ENCODE measurements at regions not wholly inside any gene's neighbourhood (a gene's known extent, or its start where the extent isn't known, plus 50 kb on each side); places are given as distances from the start of the nearest gene placed in this dataset.

DNA sequence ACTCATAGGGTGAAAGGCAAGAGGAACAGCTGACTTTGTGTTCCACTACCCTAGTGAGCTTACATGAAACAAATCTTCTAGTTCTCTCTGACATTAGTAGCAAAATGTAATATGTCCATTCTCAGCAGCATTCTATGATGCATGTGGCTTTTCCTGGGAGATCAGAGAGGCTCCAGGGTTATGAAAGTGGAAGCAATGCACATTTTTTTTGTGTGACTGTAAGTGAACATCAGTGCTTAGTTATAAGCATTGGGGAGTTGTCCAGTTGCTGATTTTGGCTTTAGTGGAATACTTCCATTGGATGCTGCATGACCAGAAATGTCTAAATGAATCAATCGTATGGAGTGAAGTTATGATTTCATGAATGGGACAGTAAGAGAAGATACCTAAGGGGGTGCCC, 255.9 kb downstream of the FAT3 start:
- TF ChIP-seq, protein P1, sequence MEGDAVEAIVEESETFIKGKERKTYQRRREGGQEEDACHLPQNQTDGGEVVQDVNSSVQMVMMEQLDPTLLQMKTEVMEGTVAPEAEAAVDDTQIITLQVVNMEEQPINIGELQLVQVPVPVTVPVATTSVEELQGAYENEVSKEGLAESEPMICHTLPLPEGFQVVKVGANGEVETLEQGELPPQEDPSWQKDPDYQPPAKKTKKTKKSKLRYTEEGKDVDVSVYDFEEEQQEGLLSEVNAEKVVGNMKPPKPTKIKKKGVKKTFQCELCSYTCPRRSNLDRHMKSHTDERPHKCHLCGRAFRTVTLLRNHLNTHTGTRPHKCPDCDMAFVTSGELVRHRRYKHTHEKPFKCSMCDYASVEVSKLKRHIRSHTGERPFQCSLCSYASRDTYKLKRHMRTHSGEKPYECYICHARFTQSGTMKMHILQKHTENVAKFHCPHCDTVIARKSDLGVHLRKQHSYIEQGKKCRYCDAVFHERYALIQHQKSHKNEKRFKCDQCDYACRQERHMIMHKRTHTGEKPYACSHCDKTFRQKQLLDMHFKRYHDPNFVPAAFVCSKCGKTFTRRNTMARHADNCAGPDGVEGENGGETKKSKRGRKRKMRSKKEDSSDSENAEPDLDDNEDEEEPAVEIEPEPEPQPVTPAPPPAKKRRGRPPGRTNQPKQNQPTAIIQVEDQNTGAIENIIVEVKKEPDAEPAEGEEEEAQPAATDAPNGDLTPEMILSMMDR (IDR thresholded peaks at IDR 0.05) = no peak
- no peak for TF ChIP-seq POLR2A (IDR thresholded peaks at IDR 0.05)

Data from esophagus squamous epithelium (tissue), 4 donors.